HCT116 (cell line): ENCODE measurements at regions not wholly inside any gene's neighbourhood (a gene's known extent, or its start where the extent isn't known, plus 50 kb on each side); places are given as distances from the start of the nearest gene placed in this dataset.

Source experiments
- ATAC-seq: fragments of 200-7000 bp; cut with Tn5 transposase; 2 replicates; pipeline ENCODE4 v1.9.1; 2020; ENCODE audit warnings: mild to moderate bottlenecking, moderate library complexity
- BruUV-seq: library from RNA; stranded (reverse); fragments of 400-500 nt; replicated peaks from 2 replicates; lab custom pipeline; 2021; lab: Mats Ljungman, UMichigan
- CTCF ChIA-PET: fragments of 300-600 bp; sonication (Branson Sonifier 250); formaldehyde crosslinking; loops from one replicate; lab custom pipeline; 2021; ENCODE audit warnings: antibody characterized with exemption; lab: Charles Lee
- POLR2A ChIA-PET: fragments of 300-600, 350-600 bp; sonication (Branson Sonifier 250); formaldehyde crosslinking; loops from one replicate; lab custom pipeline; 2021; ENCODE audit warnings: antibody characterized with exemption; lab: Charles Lee
- RAD21 ChIA-PET, 2 experiments: fragments of 300-600 bp; sonication (Branson Sonifier 250); formaldehyde crosslinking; loops; one replicate each; lab custom pipeline; 2023; ENCODE audit warnings: low total read pairs in 2 of 2; ENCODE audit not compliant: uncharacterized antibody in 2 of 2, unreplicated experiment in 2 of 2, low non-redundant PET in 1 of 2; lab: Charles Lee
- DNase-seq: peaks from one replicate; pipeline ENCODE4 v3.0.0-alpha.2; 2010; ENCODE audit warnings: low read depth, low spot score
- H2AFZ ChIP-seq: fragments of 200-600 bp; shearing (Covaris generic), sonication (generic); 2 replicates; pipeline ENCODE4 v1.6.1; 2017; ENCODE audit warnings: low read depth, mixed run types, mixed read lengths, antibody characterized with exemption, low read length; ENCODE audit not compliant: poor library complexity, severe bottlenecking
- H3K27ac ChIP-seq: 2 replicates; pipeline ENCODE4 v1.5.1; 2012; ENCODE audit warnings: low read depth, low read length
- H3K27me3 ChIP-seq: fragments of 200-600 bp; sonication (generic); 2 replicates; pipeline ENCODE4 v1.6.1; 2016; ENCODE audit warnings: mixed run types, low read length, mixed read lengths; ENCODE audit not compliant: insufficient read depth
- H3K36me3 ChIP-seq, 2 experiments: fragments of 200-500 bp in 1 of 2; fragments of 200-600 bp in 1 of 2; sonication (Bioruptor generic) in 1 of 2; sonication (generic) in 1 of 2; 2 replicates each; pipeline versions ENCODE4 v1.5.1 to v1.6.1; 2014 to 2016; ENCODE audit warnings: low read length in 2 of 2, inconsistent platforms in 1 of 2, mixed read lengths in 1 of 2, mixed run types in 1 of 2; ENCODE audit not compliant: insufficient read depth in 2 of 2, control insufficient read depth in 1 of 2
- H3K4me1 ChIP-seq, 2 experiments: fragments of 200-600 bp in 1 of 2; sonication (generic) in 1 of 2; 2 replicates each; pipeline versions ENCODE4 v1.5.1 to v1.6.1; 2012 to 2017; ENCODE audit warnings: low read length in 2 of 2, inconsistent platforms in 1 of 2, mild to moderate bottlenecking in 1 of 2, mixed read lengths in 1 of 2, mixed run types in 1 of 2, moderate library complexity in 1 of 2; ENCODE audit not compliant: insufficient read depth in 2 of 2, control insufficient read depth in 1 of 2
- H3K4me2 ChIP-seq: fragments of 200-600 bp; sonication (generic); 2 replicates; pipeline ENCODE4 v1.6.1; 2017; ENCODE audit warnings: mixed run types, low read length, mixed read lengths
- H3K4me3 ChIP-seq, 2 experiments: fragments of 200-600 bp in 1 of 2; sonication (generic) in 1 of 2; replicated peaks in 1 of 2; 2 replicates each; pipeline ENCODE4 v1.5.1; 2011 to 2016; ENCODE audit warnings: low read length in 2 of 2, control low read depth in 1 of 2, low read depth in 1 of 2, mild to moderate bottlenecking in 1 of 2, mixed read lengths in 1 of 2, mixed run types in 1 of 2
- H3K79me2 ChIP-seq: fragments of 200-600 bp; sonication (generic); 2 replicates; pipeline ENCODE4 v1.6.1; 2017; ENCODE audit warnings: mild to moderate bottlenecking, mixed run types, low read length, moderate library complexity, mixed read lengths; ENCODE audit not compliant: insufficient read depth
- H3K9ac ChIP-seq: fragments of 200-600 bp; sonication (generic); 2 replicates; pipeline ENCODE4 v1.6.1; 2016; ENCODE audit warnings: low read length, mixed read lengths
- H3K9me2 ChIP-seq: fragments of 200-600 bp; sonication (generic), shearing (Covaris generic); 2 replicates; pipeline ENCODE4 v1.6.1; 2017; ENCODE audit warnings: mixed run types, mild to moderate bottlenecking, moderate library complexity; ENCODE audit not compliant: insufficient read depth
- H3K9me3 ChIP-seq, 2 experiments: fragments of 200-500 bp in 1 of 2; fragments of 200-600 bp in 1 of 2; sonication (Bioruptor generic) in 1 of 2; sonication (generic) in 1 of 2; 2 replicates each; pipeline ENCODE4 v1.6.1; 2014 to 2017; ENCODE audit warnings: low read length in 2 of 2, mixed read lengths in 2 of 2, inconsistent platforms in 1 of 2, low read depth in 1 of 2, mild to moderate bottlenecking in 1 of 2, mixed run types in 1 of 2, moderate library complexity in 1 of 2; ENCODE audit not compliant: control insufficient read depth in 1 of 2, insufficient read depth in 1 of 2
- H4K20me1 ChIP-seq: fragments of 200-600 bp; sonication (generic), shearing (Covaris generic); 2 replicates; pipeline ENCODE4 v1.6.1; 2017; ENCODE audit warnings: mixed run types, mild to moderate bottlenecking, moderate library complexity; ENCODE audit not compliant: insufficient read depth
- ATF3 ChIP-seq: IDR thresholded peaks from 2 replicates; pipeline ENCODE4 v1.6.1; 2012
- EGR1 ChIP-seq: IDR thresholded peaks from 2 replicates; pipeline ENCODE4 v1.6.1; 2012; ENCODE audit warnings: low read depth
- EZH2 ChIP-seq: fragments of 200-600 bp; sonication (generic); IDR thresholded peaks from 2 replicates; pipeline ENCODE4 v1.6.1; 2017; ENCODE audit warnings: antibody characterized with exemption, mixed run types
- EZH2phosphoT487 ChIP-seq: fragments of 200-600 bp; IDR thresholded peaks from 2 replicates; pipeline ENCODE4 v1.6.1; 2018; ENCODE audit warnings: antibody characterized with exemption, borderline replicate concordance
- JUND ChIP-seq: IDR thresholded peaks from 2 replicates; pipeline ENCODE4 v1.6.1; 2012
- POLR2A ChIP-seq: IDR thresholded peaks from 2 replicates; pipeline ENCODE4 v1.7.0; 2011; ENCODE audit warnings: borderline replicate concordance; ENCODE audit not compliant: insufficient read depth, insufficient read length; ENCODE audit errors: extremely low read depth
- SP1 ChIP-seq: IDR thresholded peaks from 2 replicates; pipeline ENCODE4 v1.6.1; 2012; ENCODE audit warnings: low read depth
- TCF7L2 ChIP-seq: IDR thresholded peaks from 2 replicates; pipeline ENCODE4 v1.7.0; 2011; ENCODE audit warnings: borderline replicate concordance, inconsistent platforms; ENCODE audit not compliant: insufficient read depth, insufficient read length; ENCODE audit errors: extremely low read depth
- ZBTB33 ChIP-seq: IDR thresholded peaks from 2 replicates; pipeline ENCODE4 v1.6.1; 2011; ENCODE audit warnings: mild to moderate bottlenecking, low read length, moderate library complexity; ENCODE audit not compliant: insufficient replicate concordance; ENCODE audit errors: extremely low read depth
- intact Hi-C: fragments of 100-400 bp; cut with micrococcal nuclease; formaldehyde crosslinking; loops from 2 replicates; pipeline ENCODE4 v1.10.0; 2022
- TF ChIP-seq, protein P1 (sequence below): IDR thresholded peaks from 2 replicates; pipeline ENCODE4 v1.6.1; 2012; ENCODE audit warnings: low read depth

DNA sequence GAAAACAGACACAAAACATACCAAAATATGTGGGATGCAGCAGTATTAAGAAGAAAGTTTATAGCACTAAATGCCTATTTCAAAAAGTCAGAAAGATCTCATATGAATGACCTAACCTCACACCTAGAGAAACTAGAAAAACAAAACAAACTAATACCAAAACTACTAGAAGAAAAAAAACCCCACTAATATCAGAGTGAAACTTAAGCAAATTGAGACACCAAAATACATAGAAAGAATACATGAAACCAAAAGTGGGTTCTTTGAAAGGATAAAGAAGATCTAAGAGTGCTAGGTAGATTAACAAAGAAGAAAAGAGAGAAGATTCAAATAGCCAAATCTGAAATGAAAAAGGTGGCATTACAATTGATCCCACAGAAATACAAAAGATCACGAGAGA is 494.1 kb downstream of the SH2D4B start:
- Histone ChIP-seq H3K9me2 (no peaks in the 10 kb centered on the region), H3K4me3 (no peak overlapping the region), H3K4me1 (no peaks in the 10 kb centered on the region)
- ATAC-seq, result no peak
- intact Hi-C loops, result no loop called here
- BruUV-seq, result no TSS peak
- CTCF ChIA-PET, result no interaction called here
- TF ChIP-seq SP1 (no peak), JUND (no peak)
- TF ChIP-seq, protein P1, sequence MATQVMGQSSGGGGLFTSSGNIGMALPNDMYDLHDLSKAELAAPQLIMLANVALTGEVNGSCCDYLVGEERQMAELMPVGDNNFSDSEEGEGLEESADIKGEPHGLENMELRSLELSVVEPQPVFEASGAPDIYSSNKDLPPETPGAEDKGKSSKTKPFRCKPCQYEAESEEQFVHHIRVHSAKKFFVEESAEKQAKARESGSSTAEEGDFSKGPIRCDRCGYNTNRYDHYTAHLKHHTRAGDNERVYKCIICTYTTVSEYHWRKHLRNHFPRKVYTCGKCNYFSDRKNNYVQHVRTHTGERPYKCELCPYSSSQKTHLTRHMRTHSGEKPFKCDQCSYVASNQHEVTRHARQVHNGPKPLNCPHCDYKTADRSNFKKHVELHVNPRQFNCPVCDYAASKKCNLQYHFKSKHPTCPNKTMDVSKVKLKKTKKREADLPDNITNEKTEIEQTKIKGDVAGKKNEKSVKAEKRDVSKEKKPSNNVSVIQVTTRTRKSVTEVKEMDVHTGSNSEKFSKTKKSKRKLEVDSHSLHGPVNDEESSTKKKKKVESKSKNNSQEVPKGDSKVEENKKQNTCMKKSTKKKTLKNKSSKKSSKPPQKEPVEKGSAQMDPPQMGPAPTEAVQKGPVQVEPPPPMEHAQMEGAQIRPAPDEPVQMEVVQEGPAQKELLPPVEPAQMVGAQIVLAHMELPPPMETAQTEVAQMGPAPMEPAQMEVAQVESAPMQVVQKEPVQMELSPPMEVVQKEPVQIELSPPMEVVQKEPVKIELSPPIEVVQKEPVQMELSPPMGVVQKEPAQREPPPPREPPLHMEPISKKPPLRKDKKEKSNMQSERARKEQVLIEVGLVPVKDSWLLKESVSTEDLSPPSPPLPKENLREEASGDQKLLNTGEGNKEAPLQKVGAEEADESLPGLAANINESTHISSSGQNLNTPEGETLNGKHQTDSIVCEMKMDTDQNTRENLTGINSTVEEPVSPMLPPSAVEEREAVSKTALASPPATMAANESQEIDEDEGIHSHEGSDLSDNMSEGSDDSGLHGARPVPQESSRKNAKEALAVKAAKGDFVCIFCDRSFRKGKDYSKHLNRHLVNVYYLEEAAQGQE, result no peak
- TF ChIP-seq, all 23 proteins: peak for 0
- no peak overlapping the region for H2AFZ ChIP-seq
- H3K79me2 ChIP-seq, result no peaks in the 10 kb centered on the region
- no peak for DNase-seq
- no peak overlapping the region for H3K4me2 ChIP-seq
- RAD21 ChIA-PET, result no interaction called here
- H3K27me3 ChIP-seq, result no peaks in the 10 kb centered on the region
- H4K20me1 ChIP-seq, result no peaks in the 10 kb centered on the region
- no peaks in the 10 kb centered on the region for H3K36me3 ChIP-seq
- no peak overlapping the region for H3K27ac ChIP-seq
- no peaks in the 10 kb centered on the region; a peak in 1 of 4 replicates for H3K9me3 ChIP-seq
- no peak overlapping the region for H3K9ac ChIP-seq
- POLR2A ChIA-PET, result no interaction called here

DNA sequence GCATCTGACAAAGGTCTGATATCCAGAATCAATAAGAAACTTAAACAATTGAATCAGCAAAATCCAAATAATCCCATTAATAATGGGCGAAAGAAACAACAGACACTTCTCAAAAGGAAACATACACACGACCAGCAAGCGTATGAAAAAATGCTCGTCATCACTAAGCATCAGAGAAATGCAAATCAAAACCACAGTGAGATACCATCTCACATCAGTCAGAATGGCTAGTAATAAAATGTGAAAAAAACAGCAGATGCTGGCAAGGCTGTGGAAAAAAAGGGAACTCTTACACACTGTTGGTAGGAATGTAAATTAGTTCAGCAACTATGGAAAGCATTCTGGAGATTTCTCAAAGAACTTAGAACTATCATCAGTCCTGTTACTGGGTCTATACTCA is 496.7 kb downstream of the SH2D4B start:
- Histone ChIP-seq H3K79me2 (no peaks in the 10 kb centered on the region), H3K9ac (no peak overlapping the region), H3K4me2 (no peak overlapping the region), H3K4me3 (no peak overlapping the region), H3K27ac (no peak overlapping the region), H3K9me3 (no peaks in the 10 kb centered on the region), H3K36me3 (no peaks in the 10 kb centered on the region), H3K27me3 (no peaks in the 10 kb centered on the region), H2AFZ (no peak overlapping the region), H4K20me1 (no peaks in the 10 kb centered on the region), H3K4me1 (no peaks in the 10 kb centered on the region), H3K9me2 (no peaks in the 10 kb centered on the region)
- intact Hi-C loops, result no loop called here
- ChIA-PET POLR2A (no interaction called here), RAD21 (no interaction called here), CTCF (no interaction called here)
- ATAC-seq (no peak), DNase-seq (no peak)
- BruUV-seq, result no TSS peak
- TF ChIP-seq SP1, result no peak
- no peak for TF ChIP-seq EGR1
- no peak for TF ChIP-seq TCF7L2
- TF ChIP-seq POLR2A, result no peak
- no peak for TF ChIP-seq ATF3
- TF ChIP-seq ZBTB33, result no peak
- TF ChIP-seq, protein P1, result no peak
- TF ChIP-seq EZH2phosphoT487, result no peak
- no peak for TF ChIP-seq EZH2
